ENCODE measurements at regions not wholly inside any gene's neighbourhood (a gene's known extent, or its start where the extent isn't known, plus 50 kb on each side); places are given as distances from the start of the nearest gene placed in this dataset.
"Not testable (repeated sequence)": the region's sequence is repeated elsewhere in the genome, so short reads cannot be mapped to it uniquely, and the experiment has no call there.

- TF ChIP-seq CTCF (conservative IDR thresholded peaks at IDR 0.05; ENCODE audit: low read depth, low read length); EZH2 (IDR thresholded peaks at IDR 0.05; ENCODE audit: low read length, unreplicated experiment): not testable (repeated sequence)
Measured at GRCh38 chr1:120267894-120268551, 91.7 kb upstream of the SEC22B start.
